Smooth muscle cell (in vitro differentiated cells): ENCODE measurements at regions not wholly inside any gene's neighbourhood (a gene's known extent, or its start where the extent isn't known, plus 50 kb on each side); places are given as distances from the start of the nearest gene placed in this dataset.
"Not testable (repeated sequence)": the region's sequence is repeated elsewhere in the genome, so short reads cannot be mapped to it uniquely, and the experiment has no call there.

Experiments used
- DNase-seq: peaks from one replicate; lab custom pipeline; 2025; ENCODE audit not compliant: unreplicated experiment; lab: John Stamatoyannopoulos, UW
- H2AFZ ChIP-seq: fragments of 200-600 bp; sonication (generic); 2 replicates; pipeline ENCODE4 v1.6.0; 2016; ENCODE audit warnings: antibody characterized with exemption, low read depth, mild to moderate bottlenecking
- H3F3A ChIP-seq: fragments of 200-600 bp; sonication (generic); 2 replicates; pipeline ENCODE4 v1.6.0; 2017; ENCODE audit warnings: antibody characterized with exemption, low read depth
- H3K27ac ChIP-seq: fragments of 200-600 bp; sonication (generic); 2 replicates; pipeline ENCODE4 v1.5.1; 2016; ENCODE audit warnings: low read depth, mild to moderate bottlenecking
- H3K27me3 ChIP-seq: fragments of 200-600 bp; sonication (generic); 2 replicates; pipeline ENCODE4 v1.6.1; 2016; ENCODE audit warnings: low read depth, mild to moderate bottlenecking
- H3K36me3 ChIP-seq: fragments of 200-600 bp; sonication (generic); 2 replicates; pipeline ENCODE4 v1.5.1; 2016; ENCODE audit warnings: low read depth
- H3K4me1 ChIP-seq: fragments of 200-600 bp; sonication (generic); 2 replicates; pipeline ENCODE4 v1.5.1; 2016; ENCODE audit warnings: low read depth
- H3K4me2 ChIP-seq: fragments of 200-600 bp; sonication (generic); 2 replicates; pipeline ENCODE4 v1.6.0; 2016; ENCODE audit warnings: mild to moderate bottlenecking
- H3K4me3 ChIP-seq: fragments of 200-600 bp; sonication (generic); 2 replicates; pipeline ENCODE4 v1.5.1; 2016; ENCODE audit warnings: mild to moderate bottlenecking
- H3K79me2 ChIP-seq: fragments of 200-600 bp; sonication (generic); 2 replicates; pipeline ENCODE4 v1.6.0; 2016; ENCODE audit warnings: low read depth, mild to moderate bottlenecking
- H3K9ac ChIP-seq: fragments of 200-600 bp; sonication (generic); 2 replicates; pipeline ENCODE4 v1.6.0; 2016; ENCODE audit warnings: low read depth
- H3K9me3 ChIP-seq: fragments of 200-600 bp; sonication (generic); replicated peaks from 2 replicates; pipeline ENCODE4 v1.5.1; 2016; ENCODE audit warnings: low read depth
- H4K20me1 ChIP-seq: fragments of 200-600 bp; sonication (generic); 2 replicates; pipeline ENCODE4 v1.6.0; 2016; ENCODE audit warnings: low read depth
- CTCF ChIP-seq: fragments of 200-600 bp; sonication (generic); IDR thresholded peaks from 2 replicates; pipeline ENCODE4 v1.5.1; 2017; ENCODE audit warnings: borderline replicate concordance, mild to moderate bottlenecking, antibody characterized with exemption; ENCODE audit not compliant: insufficient read depth, poor library complexity, severe bottlenecking
- WGBS: methylation state at CpG from one replicate; pipeline ENCODE4 v1.1.7; 2016; ENCODE audit warnings: low lambda C conversion rate; 5-methylcytosine and 5-hydroxymethylcytosine counted together

- no peak for TF ChIP-seq CTCF
- WGBS: 82% methylated on average over 3 of the region's 3 CpGs
- H2AFZ ChIP-seq: no peak overlapping the region
- H3K36me3 ChIP-seq: no peaks in the 10 kb centered on the region
- H3K9ac ChIP-seq: no peak overlapping the region
- no peaks in the 10 kb centered on the region for H3K4me1 ChIP-seq
- H3K27me3 ChIP-seq: no peaks in the 10 kb centered on the region
- no peaks in the 10 kb centered on the region for H3K9me3 ChIP-seq
- no peak overlapping the region for H3K4me3 ChIP-seq
- H3K27ac ChIP-seq: no peak overlapping the region
- no peaks in the 10 kb centered on the region for H3K79me2 ChIP-seq
- no peak for DNase-seq
- no peaks in the 10 kb centered on the region for H3F3A ChIP-seq
- H4K20me1 ChIP-seq: no peaks in the 10 kb centered on the region
- no peak overlapping the region for H3K4me2 ChIP-seq
Observed at GRCh38 chr4:166197166-166197565, 324.1 kb downstream of the TLL1 start.

GRCh38 chr4:166198041-166198440 is 325.0 kb downstream of the TLL1 start:
- no peaks in the 10 kb centered on the region for H3K4me1 ChIP-seq
- H2AFZ ChIP-seq: no peak overlapping the region
- no peak overlapping the region for H3K9ac ChIP-seq
- H3K9me3 ChIP-seq: no peaks in the 10 kb centered on the region
- no peak for TF ChIP-seq CTCF
- 88% methylated on average over 6 of the region's 6 CpGs for WGBS
- H3K4me2 ChIP-seq: no peak overlapping the region
- no peak overlapping the region for H3K27ac ChIP-seq
- H4K20me1 ChIP-seq: no peaks in the 10 kb centered on the region
- no peaks in the 10 kb centered on the region for H3K36me3 ChIP-seq
- DNase-seq: no peak
- no peaks in the 10 kb centered on the region for H3F3A ChIP-seq
- H3K4me3 ChIP-seq: no peak overlapping the region
- H3K27me3 ChIP-seq: no peaks in the 10 kb centered on the region
- no peaks in the 10 kb centered on the region for H3K79me2 ChIP-seq

- H2AFZ ChIP-seq: no peak overlapping the region
- no peak overlapping the region for H3K4me3 ChIP-seq
- no peaks in the 10 kb centered on the region for H3K36me3 ChIP-seq
- no peaks in the 10 kb centered on the region for H4K20me1 ChIP-seq
- DNase-seq: no peak
- no peak for TF ChIP-seq CTCF
- 80% methylated on average over 12 of the region's 12 CpGs for WGBS
- no peaks in the 10 kb centered on the region for H3K9me3 ChIP-seq
- no peaks in the 10 kb centered on the region for H3K79me2 ChIP-seq
- no peaks in the 10 kb centered on the region for H3F3A ChIP-seq
- H3K4me1 ChIP-seq: no peaks in the 10 kb centered on the region
- H3K27me3 ChIP-seq: no peaks in the 10 kb centered on the region
- no peak overlapping the region for H3K9ac ChIP-seq
- no peak overlapping the region for H3K4me2 ChIP-seq
- H3K27ac ChIP-seq: no peak overlapping the region
Observed at GRCh38 chr4:166198516-166199310, 325.7 kb downstream of the TLL1 start.

GRCh38 chr4:166202991-166203390 is 330.0 kb downstream of the TLL1 start:
- no peak overlapping the region for H3K4me2 ChIP-seq
- no peak for TF ChIP-seq CTCF
- H3K9me3 ChIP-seq: no peaks in the 10 kb centered on the region
- no peaks in the 10 kb centered on the region for H3K36me3 ChIP-seq
- no peak overlapping the region for H3K4me3 ChIP-seq
- no peak overlapping the region for H3K9ac ChIP-seq
- H3K4me1 ChIP-seq: no peaks in the 10 kb centered on the region
- H3F3A ChIP-seq: no peaks in the 10 kb centered on the region
- H3K27me3 ChIP-seq: no peaks in the 10 kb centered on the region
- no peak for DNase-seq
- H3K79me2 ChIP-seq: no peaks in the 10 kb centered on the region
- no peak overlapping the region for H3K27ac ChIP-seq
- H2AFZ ChIP-seq: no peak overlapping the region
- no peaks in the 10 kb centered on the region for H4K20me1 ChIP-seq
- WGBS: 75% methylated on average over 4 of the region's 4 CpGs

GRCh38 chr4:166212326-166212725 is 339.3 kb downstream of the TLL1 start:
- H4K20me1 ChIP-seq: not testable (repeated sequence)
- 90% methylated on average over 4 of the region's 4 CpGs for WGBS

More at GRCh38 chr4:166212326-166212725, 339.3 kb downstream of the TLL1 start:
- not testable (repeated sequence) for H3K79me2 ChIP-seq, H3K4me3 ChIP-seq, H3K4me1 ChIP-seq, H2AFZ ChIP-seq, H3K4me2 ChIP-seq, H3K36me3 ChIP-seq, DNase-seq, H3F3A ChIP-seq, H3K27me3 ChIP-seq, H3K9ac ChIP-seq, H3K27ac ChIP-seq
- H3K9me3 ChIP-seq: peaks cover 19% of the 10 kb centered on the region
